Retinal pigment epithelial cell (primary cell): ENCODE measurements at regions not wholly inside any gene's neighbourhood (a gene's known extent, or its start where the extent isn't known, plus 50 kb on each side); places are given as distances from the start of the nearest gene placed in this dataset.

Experiments
- DNase-seq: peaks from one replicate; pipeline ENCODE4 v3.0.0-alpha.2; 2010; ENCODE audit warnings: low read depth
- H3K4me3 ChIP-seq: 2 replicates; pipeline ENCODE4 v1.5.1; 2011; ENCODE audit warnings: mild to moderate bottlenecking, low read length, control low read depth, moderate library complexity
- CTCF ChIP-seq: conservative IDR thresholded peaks from 2 replicates; pipeline ENCODE4 v1.5.1; 2011; ENCODE audit warnings: low read depth, low read length, control low read depth, inconsistent platforms

GRCh38 chr1:5720045-5720444 lies 272.2 kb downstream of the NPHP4 start:
- no peak for DNase-seq
- no peak for TF ChIP-seq CTCF
- H3K4me3 ChIP-seq, result no peak overlapping the region

- DNase-seq, result no peak
- TF ChIP-seq CTCF, result no peak
- no peak overlapping the region for H3K4me3 ChIP-seq
Measured at GRCh38 chr1:5718831-5719632, 273.2 kb downstream of the NPHP4 start.

GRCh38 chr1:5717031-5717682 lies 275.1 kb downstream of the NPHP4 start:
- TF ChIP-seq CTCF, result no peak
- no peak overlapping the region for H3K4me3 ChIP-seq
- DNase-seq, result no peak

- H3K4me3 ChIP-seq, result no peak overlapping the region
- no peak for DNase-seq
- TF ChIP-seq CTCF, result no peak
Measured at GRCh38 chr1:5716126-5716525, 276.1 kb downstream of the NPHP4 start.

GRCh38 chr1:5713101-5714010 lies 278.9 kb downstream of the NPHP4 start:
- DNase-seq, result no peak
- TF ChIP-seq CTCF, result no peak
- no peak overlapping the region for H3K4me3 ChIP-seq

GRCh38 chr1:5711956-5712645 lies 280.1 kb downstream of the NPHP4 start:
- TF ChIP-seq CTCF, result no peak
- no peak for DNase-seq
- H3K4me3 ChIP-seq, result no peak overlapping the region
